Osteoblast (primary cell): ENCODE measurements at regions not wholly inside any gene's neighbourhood (a gene's known extent, or its start where the extent isn't known, plus 50 kb on each side); places are given as distances from the start of the nearest gene placed in this dataset.

Experiments
- DNase-seq: peaks from one replicate; pipeline ENCODE4 v3.0.0; 2011; ENCODE audit warnings: low spot score, mixed read lengths; ENCODE audit not compliant: insufficient read length; ENCODE audit errors: missing footprints
- H2AFZ ChIP-seq: 2 replicates; pipeline ENCODE4 v1.6.0; 2011; ENCODE audit warnings: mild to moderate bottlenecking, low read length
- H3K27ac ChIP-seq: 2 replicates; pipeline ENCODE4 v1.5.1; 2011; ENCODE audit warnings: mild to moderate bottlenecking, low read depth, low read length, moderate library complexity
- H3K27me3 ChIP-seq: 2 replicates; pipeline ENCODE4 v1.6.0; 2012; ENCODE audit warnings: mild to moderate bottlenecking, control low read depth, inconsistent platforms, low read length, moderate library complexity; ENCODE audit not compliant: insufficient read depth
- H3K36me3 ChIP-seq: 2 replicates; pipeline ENCODE4 v1.5.1; 2011; ENCODE audit warnings: mild to moderate bottlenecking, low read length, control low read depth, moderate library complexity; ENCODE audit not compliant: insufficient read depth
- H3K4me1 ChIP-seq: 2 replicates; pipeline ENCODE4 v1.5.1; 2011; ENCODE audit warnings: mild to moderate bottlenecking, low read length, control low read depth, moderate library complexity; ENCODE audit not compliant: insufficient read depth
- H3K4me2 ChIP-seq: 2 replicates; pipeline ENCODE4 v1.6.0; 2011; ENCODE audit warnings: mild to moderate bottlenecking, low read length; ENCODE audit not compliant: insufficient read depth
- H3K4me3 ChIP-seq: fragments of 200-600 bp; sonication (generic); 3 replicates; pipeline ENCODE4 v1.5.1; 2012; ENCODE audit warnings: mild to moderate bottlenecking, low read length, inconsistent platforms; ENCODE audit not compliant: insufficient read depth
- H3K79me2 ChIP-seq: 2 replicates; pipeline ENCODE4 v1.6.0; 2012; ENCODE audit warnings: mild to moderate bottlenecking, low read length, control low read depth, inconsistent platforms; ENCODE audit not compliant: insufficient read depth
- H3K9me3 ChIP-seq: 2 replicates; pipeline ENCODE4 v1.5.1; 2011; ENCODE audit warnings: low read depth, low read length, control low read depth
- H4K20me1 ChIP-seq: 2 replicates; pipeline ENCODE4 v1.6.0; 2012; ENCODE audit warnings: mild to moderate bottlenecking, low read length, control low read depth; ENCODE audit not compliant: insufficient read depth
- CTCF ChIP-seq: IDR thresholded peaks from 2 replicates; pipeline ENCODE4 v1.5.1; 2011; ENCODE audit warnings: mild to moderate bottlenecking, low read depth, low read length, moderate library complexity; ENCODE audit errors: extremely low read depth

- Histone ChIP-seq H3K27me3 (no peaks in the 10 kb centered on the region), H3K4me1 (no peaks in the 10 kb centered on the region), H3K4me2 (no peak overlapping the region), H2AFZ (no peak overlapping the region), H3K27ac (no peak overlapping the region), H4K20me1 (no peaks in the 10 kb centered on the region), H3K79me2 (no peaks in the 10 kb centered on the region), H3K4me3 (no peak overlapping the region), H3K36me3 (no peaks in the 10 kb centered on the region), H3K9me3 (peaks cover 5% of the 10 kb centered on the region)
- no peak for DNase-seq
- TF ChIP-seq CTCF: no peak
These were observed 182.1 kb upstream of the OPRM1 start for GRCh38 chr6:153856929-153857376.

GRCh38 chr6:153852481-153852880 is 186.6 kb upstream of the OPRM1 start:
- Histone ChIP-seq H2AFZ (no peak overlapping the region), H3K27ac (no peak overlapping the region), H3K4me1 (no peaks in the 10 kb centered on the region), H3K36me3 (no peaks in the 10 kb centered on the region), H3K4me3 (no peak overlapping the region), H3K79me2 (no peaks in the 10 kb centered on the region), H4K20me1 (no peaks in the 10 kb centered on the region), H3K4me2 (no peak overlapping the region), H3K9me3 (peaks cover 3% of the 10 kb centered on the region), H3K27me3 (no peaks in the 10 kb centered on the region)
- no peak for DNase-seq
- TF ChIP-seq CTCF: no peak

- H4K20me1 ChIP-seq: no peaks in the 10 kb centered on the region
- peaks cover 3% of the 10 kb centered on the region for H3K9me3 ChIP-seq
- no peaks in the 10 kb centered on the region for H3K36me3 ChIP-seq
- H3K4me1 ChIP-seq: no peaks in the 10 kb centered on the region
- TF ChIP-seq CTCF: no peak
- no peak overlapping the region for H3K4me2 ChIP-seq
- no peak for DNase-seq
- H3K27me3 ChIP-seq: no peaks in the 10 kb centered on the region
- no peak overlapping the region for H3K4me3 ChIP-seq
- H3K27ac ChIP-seq: no peak overlapping the region
- H3K79me2 ChIP-seq: no peaks in the 10 kb centered on the region
- H2AFZ ChIP-seq: no peak overlapping the region
These were observed 187.0 kb upstream of the OPRM1 start for GRCh38 chr6:153852034-153852433.

- Histone ChIP-seq H3K4me1 (no peaks in the 10 kb centered on the region), H2AFZ (no peak overlapping the region), H3K27me3 (no peaks in the 10 kb centered on the region), H3K9me3 (no peaks in the 10 kb centered on the region), H3K4me2 (no peak overlapping the region), H3K79me2 (no peaks in the 10 kb centered on the region), H3K36me3 (no peaks in the 10 kb centered on the region), H3K27ac (no peak overlapping the region), H3K4me3 (no peak overlapping the region), H4K20me1 (no peaks in the 10 kb centered on the region)
- TF ChIP-seq CTCF: no peak
- no peak for DNase-seq
These were observed 189.8 kb upstream of the OPRM1 start for GRCh38 chr6:153849072-153849779.
